MCF 10A (cell line): ENCODE measurements at regions not wholly inside any gene's neighbourhood (a gene's known extent, or its start where the extent isn't known, plus 50 kb on each side); places are given as distances from the start of the nearest gene placed in this dataset.
"Not testable (repeated sequence)": the region's sequence is repeated elsewhere in the genome, so short reads cannot be mapped to it uniquely, and the experiment has no call there.

Experiments
- BruUV-seq: library from RNA; stranded (reverse); fragments of 400-500 nt; replicated peaks from 2 replicates; lab custom pipeline; 2021; lab: Mats Ljungman, UMichigan
- CTCF ChIA-PET: fragments of 300-600 bp; sonication (Branson Sonifier 250); formaldehyde crosslinking; extraction: SDS; loops from one replicate; lab custom pipeline; 2021; ENCODE audit warnings: antibody characterized with exemption, inconsistent platforms; lab: Yijun Ruan, JAX
- POLR2A ChIA-PET: fragments of 300-600, 350-650 bp; sonication (Branson Sonifier 250); formaldehyde crosslinking; extraction: SDS; loops from one replicate; lab custom pipeline; 2020; ENCODE audit warnings: antibody characterized with exemption, inconsistent platforms; lab: Yijun Ruan, JAX
- DNase-seq: peaks from one replicate; pipeline ENCODE4 v3.0.0-alpha.2; 2018; ENCODE audit not compliant: unreplicated experiment
- H3K27ac Mint-ChIP-seq: one replicate; pipeline ENCODE4 v1.8.0; 2022; ENCODE audit warnings: mild to moderate bottlenecking, low read depth, mixed read lengths; ENCODE audit not compliant: unreplicated experiment
- H3K27me3 Mint-ChIP-seq: one replicate; pipeline ENCODE4 v1.8.0; 2022; ENCODE audit warnings: mixed read lengths; ENCODE audit not compliant: insufficient read depth, unreplicated experiment
- H3K36me3 Mint-ChIP-seq: one replicate; pipeline ENCODE4 v1.8.0; 2022; ENCODE audit warnings: mild to moderate bottlenecking, moderate library complexity, mixed read lengths; ENCODE audit not compliant: insufficient read depth, unreplicated experiment
- H3K4me1 Mint-ChIP-seq: one replicate; pipeline ENCODE4 v1.8.0; 2022; ENCODE audit warnings: mixed read lengths; ENCODE audit not compliant: insufficient read depth, unreplicated experiment
- H3K4me3 Mint-ChIP-seq: one replicate; pipeline ENCODE4 v1.8.0; 2022; ENCODE audit warnings: mild to moderate bottlenecking, moderate library complexity, mixed read lengths; ENCODE audit not compliant: unreplicated experiment
- H3K9me3 Mint-ChIP-seq: one replicate; pipeline ENCODE4 v1.8.0; 2022; ENCODE audit warnings: mixed read lengths; ENCODE audit not compliant: unreplicated experiment
- CTCF ChIP-seq: fragments of 200-600 bp; IDR thresholded peaks from one replicate; pipeline ENCODE4 v1.8.0; 2022; ENCODE audit warnings: antibody characterized with exemption, mild to moderate bottlenecking; ENCODE audit not compliant: unreplicated experiment
- intact Hi-C: fragments of 100-400 bp; cut with micrococcal nuclease; formaldehyde crosslinking; loops from 2 replicates; pipeline ENCODE4 v1.14.1; 2022

- Mint-ChIP-seq H3K4me1 (no peaks in the 10 kb centered on the region), H3K27me3 (no peaks in the 10 kb centered on the region), H3K27ac (no peak overlapping the region), H3K9me3 (peaks cover 9% of the 10 kb centered on the region), H3K4me3 (no peak overlapping the region), H3K36me3 (no peaks in the 10 kb centered on the region)
- BruUV-seq: no TSS peak
- DNase-seq: no peak
- TF ChIP-seq CTCF: no peak
- CTCF ChIA-PET: interaction anchor here (1.1 kb wide), 1 partner anchor 744 kb away, joined by 3 read pairs; no protein-coding TSS in a partner anchor
- intact Hi-C loops: no loop called here
- POLR2A ChIA-PET: no interaction called here
Observed at GRCh38 chr19:20276011-20276731, 109.2 kb downstream of the ZNF486 start.

- Mint-ChIP-seq H3K36me3 (no peaks in the 10 kb centered on the region), H3K4me3 (no peak overlapping the region), H3K27me3 (no peaks in the 10 kb centered on the region), H3K9me3 (peaks cover 9% of the 10 kb centered on the region), H3K27ac (no peak overlapping the region), H3K4me1 (no peaks in the 10 kb centered on the region)
- POLR2A ChIA-PET: no interaction called here
- CTCF ChIA-PET: no interaction called here
- no TSS peak for BruUV-seq
- no peak for DNase-seq
- TF ChIP-seq CTCF: no peak
- intact Hi-C loops: no loop called here
Observed at GRCh38 chr19:20273951-20274570, 107.0 kb downstream of the ZNF486 start.

GRCh38 chr19:20273376-20273775 is 106.4 kb downstream of the ZNF486 start:
- no peaks in the 10 kb centered on the region for H3K27me3 Mint-ChIP-seq
- CTCF ChIA-PET: no interaction called here
- no TSS peak for BruUV-seq
- DNase-seq: no peak
- intact Hi-C loops: no loop called here
- peaks cover 9% of the 10 kb centered on the region for H3K9me3 Mint-ChIP-seq
- POLR2A ChIA-PET: no interaction called here
- no peak overlapping the region for H3K27ac Mint-ChIP-seq
- no peaks in the 10 kb centered on the region for H3K36me3 Mint-ChIP-seq
- no peaks in the 10 kb centered on the region for H3K4me1 Mint-ChIP-seq
- H3K4me3 Mint-ChIP-seq: no peak overlapping the region
- no peak for TF ChIP-seq CTCF

GRCh38 chr19:20272627-20273010 is 105.6 kb downstream of the ZNF486 start:
- intact Hi-C loops, H3K27me3 Mint-ChIP-seq, BruUV-seq, H3K27ac Mint-ChIP-seq, DNase-seq, H3K4me1 Mint-ChIP-seq, POLR2A ChIA-PET, H3K36me3 Mint-ChIP-seq, H3K4me3 Mint-ChIP-seq: not testable (repeated sequence)
- CTCF ChIA-PET: interaction anchor here (0.6 kb wide), 1 partner anchor 9 kb away, joined by 4 read pairs; no protein-coding TSS in a partner anchor
- peaks cover 14% of the 10 kb centered on the region for H3K9me3 Mint-ChIP-seq

- H3K36me3 Mint-ChIP-seq, H3K4me3 Mint-ChIP-seq, H3K27me3 Mint-ChIP-seq, POLR2A ChIA-PET, H3K4me1 Mint-ChIP-seq, CTCF ChIA-PET, H3K27ac Mint-ChIP-seq, BruUV-seq, DNase-seq, intact Hi-C loops: not testable (repeated sequence)
- peaks cover 18% of the 10 kb centered on the region for H3K9me3 Mint-ChIP-seq
Observed at GRCh38 chr19:20271927-20272626, 105.1 kb downstream of the ZNF486 start.
